ENCODE measurements at regions not wholly inside any gene's neighbourhood (a gene's known extent, or its start where the extent isn't known, plus 50 kb on each side); places are given as distances from the start of the nearest gene placed in this dataset.

DNA sequence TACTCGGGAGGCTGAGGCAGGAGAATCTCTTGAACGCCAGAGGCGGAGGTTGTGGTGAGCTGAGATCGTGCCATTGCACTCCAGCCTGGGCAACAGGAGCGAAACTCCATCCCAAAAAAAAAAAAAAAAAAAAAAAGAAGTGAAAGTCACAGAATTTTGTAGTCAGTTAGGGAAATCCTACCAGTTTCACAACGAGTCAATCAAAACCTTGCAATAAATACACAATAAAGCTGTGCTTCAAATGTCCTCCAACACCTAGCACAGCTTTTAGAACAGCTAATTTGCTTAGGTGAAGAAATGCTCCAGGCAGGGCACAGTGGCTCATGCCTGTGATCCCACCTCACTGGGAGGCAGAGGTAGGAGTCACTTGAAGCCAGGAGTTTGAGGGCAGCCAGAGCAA is 112.8 kb upstream of the ATF7IP start:
- no peak for DNase-seq (ENCODE audit: extremely low read depth, insufficient read length)
- H3K4me3 ChIP-seq (replicated peaks; ENCODE audit: low read depth, low read length), result no peak overlapping the region
- TF ChIP-seq, protein P1, sequence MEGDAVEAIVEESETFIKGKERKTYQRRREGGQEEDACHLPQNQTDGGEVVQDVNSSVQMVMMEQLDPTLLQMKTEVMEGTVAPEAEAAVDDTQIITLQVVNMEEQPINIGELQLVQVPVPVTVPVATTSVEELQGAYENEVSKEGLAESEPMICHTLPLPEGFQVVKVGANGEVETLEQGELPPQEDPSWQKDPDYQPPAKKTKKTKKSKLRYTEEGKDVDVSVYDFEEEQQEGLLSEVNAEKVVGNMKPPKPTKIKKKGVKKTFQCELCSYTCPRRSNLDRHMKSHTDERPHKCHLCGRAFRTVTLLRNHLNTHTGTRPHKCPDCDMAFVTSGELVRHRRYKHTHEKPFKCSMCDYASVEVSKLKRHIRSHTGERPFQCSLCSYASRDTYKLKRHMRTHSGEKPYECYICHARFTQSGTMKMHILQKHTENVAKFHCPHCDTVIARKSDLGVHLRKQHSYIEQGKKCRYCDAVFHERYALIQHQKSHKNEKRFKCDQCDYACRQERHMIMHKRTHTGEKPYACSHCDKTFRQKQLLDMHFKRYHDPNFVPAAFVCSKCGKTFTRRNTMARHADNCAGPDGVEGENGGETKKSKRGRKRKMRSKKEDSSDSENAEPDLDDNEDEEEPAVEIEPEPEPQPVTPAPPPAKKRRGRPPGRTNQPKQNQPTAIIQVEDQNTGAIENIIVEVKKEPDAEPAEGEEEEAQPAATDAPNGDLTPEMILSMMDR (IDR thresholded peaks at IDR 0.05; ENCODE audit: insufficient read depth, low read length, poor library complexity, severe bottlenecking), result no peak

DNA sequence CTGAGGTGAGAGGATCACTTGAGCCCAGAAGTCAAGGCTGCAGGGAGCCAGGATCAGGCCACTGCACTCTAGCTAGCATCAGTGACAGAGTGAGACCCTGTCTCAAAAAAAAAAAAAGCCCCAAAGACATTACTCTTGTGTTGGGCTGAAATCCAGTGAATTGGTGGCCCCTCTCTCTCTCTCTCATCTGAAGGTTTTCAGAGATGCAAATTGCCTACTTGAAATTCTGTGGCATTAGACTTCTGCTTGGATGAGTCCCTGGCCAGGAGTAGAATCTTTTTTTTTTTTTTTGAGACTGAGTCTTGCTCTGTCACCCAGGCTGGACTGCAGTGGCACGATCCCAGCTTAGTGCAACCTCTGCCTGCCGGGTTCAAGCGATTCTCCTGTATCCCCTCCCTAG is 112.0 kb upstream of the ATF7IP start:
- Histone ChIP-seq H3K4me3 (replicated peaks; ENCODE audit: low read depth, low read length) (no peak overlapping the region), H3K27me3 (replicated peaks; ENCODE audit: control insufficient read depth, insufficient read depth, low read length) (no peaks in the 10 kb centered on the region), H3K36me3 (ENCODE audit: control insufficient read depth, insufficient read depth, low read length) (no peaks in the 10 kb centered on the region)
- TF ChIP-seq, protein P1 (IDR thresholded peaks at IDR 0.05; ENCODE audit: insufficient read depth, low read length, poor library complexity, severe bottlenecking), result no peak
- no peak for DNase-seq (ENCODE audit: extremely low read depth, insufficient read length)

More for the DNA sequence above, 112.8 kb upstream of the ATF7IP start:
- no peaks in the 10 kb centered on the region for H3K36me3 ChIP-seq (ENCODE audit: control insufficient read depth, insufficient read depth, low read length)
- H3K27me3 ChIP-seq (replicated peaks; ENCODE audit: control insufficient read depth, insufficient read depth, low read length), result no peaks in the 10 kb centered on the region

DNA sequence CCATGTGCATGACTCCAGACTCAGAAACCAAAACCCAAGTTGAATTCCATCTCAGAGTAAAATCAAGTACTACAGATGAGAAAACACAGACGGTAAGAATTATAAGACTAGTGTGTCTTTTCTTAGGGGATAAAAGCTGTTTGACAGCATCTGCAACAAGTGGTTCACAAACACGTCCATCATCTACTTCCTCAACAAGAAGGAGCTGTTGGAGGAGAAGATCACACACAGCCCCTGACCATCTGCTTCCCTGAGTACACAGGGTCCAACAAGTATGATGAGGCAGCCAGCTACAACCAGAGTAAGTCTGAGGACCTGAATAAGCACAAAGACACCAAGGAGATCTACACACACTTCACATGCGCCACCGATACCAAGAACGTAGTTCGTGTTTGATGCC is 110.7 kb upstream of the ATF7IP start:
- no peak overlapping the region for H3K4me3 ChIP-seq (replicated peaks; ENCODE audit: low read depth, low read length)
- no peaks in the 10 kb centered on the region for H3K27me3 ChIP-seq (replicated peaks; ENCODE audit: control insufficient read depth, insufficient read depth, low read length)
- DNase-seq (ENCODE audit: extremely low read depth, insufficient read length), result no peak
- no peaks in the 10 kb centered on the region for H3K36me3 ChIP-seq (ENCODE audit: control insufficient read depth, insufficient read depth, low read length)
- TF ChIP-seq, protein P1 (IDR thresholded peaks at IDR 0.05; ENCODE audit: insufficient read depth, low read length, poor library complexity, severe bottlenecking), result no peak

DNA sequence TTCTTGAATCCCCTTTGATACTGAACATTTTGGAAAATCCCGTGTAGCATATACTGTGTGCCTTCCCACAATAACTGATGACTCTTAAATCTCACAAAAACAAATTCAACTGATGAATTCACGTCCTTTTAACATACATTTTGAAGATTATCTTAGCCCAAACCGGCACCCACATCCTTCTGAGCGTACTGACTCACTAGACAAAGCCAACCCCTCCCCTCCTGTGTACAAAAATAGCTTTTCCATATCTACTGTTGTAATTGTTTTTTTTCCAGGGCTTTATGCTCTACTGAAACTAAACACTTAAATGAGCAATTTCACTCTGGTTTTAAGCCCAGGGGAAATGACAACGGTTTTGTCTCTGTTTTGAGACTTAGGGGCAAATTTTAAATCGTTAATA is 109.4 kb upstream of the ATF7IP start:
- no peak for DNase-seq (ENCODE audit: extremely low read depth, insufficient read length)
- TF ChIP-seq, protein P1 (IDR thresholded peaks at IDR 0.05; ENCODE audit: insufficient read depth, low read length, poor library complexity, severe bottlenecking), result no peak
- no peaks in the 10 kb centered on the region for H3K27me3 ChIP-seq (replicated peaks; ENCODE audit: control insufficient read depth, insufficient read depth, low read length)
- no peak overlapping the region for H3K4me3 ChIP-seq (replicated peaks; ENCODE audit: low read depth, low read length)
- no peaks in the 10 kb centered on the region; the same call in 1 of the 2 replicates for H3K36me3 ChIP-seq (ENCODE audit: control insufficient read depth, insufficient read depth, low read length)

DNA sequence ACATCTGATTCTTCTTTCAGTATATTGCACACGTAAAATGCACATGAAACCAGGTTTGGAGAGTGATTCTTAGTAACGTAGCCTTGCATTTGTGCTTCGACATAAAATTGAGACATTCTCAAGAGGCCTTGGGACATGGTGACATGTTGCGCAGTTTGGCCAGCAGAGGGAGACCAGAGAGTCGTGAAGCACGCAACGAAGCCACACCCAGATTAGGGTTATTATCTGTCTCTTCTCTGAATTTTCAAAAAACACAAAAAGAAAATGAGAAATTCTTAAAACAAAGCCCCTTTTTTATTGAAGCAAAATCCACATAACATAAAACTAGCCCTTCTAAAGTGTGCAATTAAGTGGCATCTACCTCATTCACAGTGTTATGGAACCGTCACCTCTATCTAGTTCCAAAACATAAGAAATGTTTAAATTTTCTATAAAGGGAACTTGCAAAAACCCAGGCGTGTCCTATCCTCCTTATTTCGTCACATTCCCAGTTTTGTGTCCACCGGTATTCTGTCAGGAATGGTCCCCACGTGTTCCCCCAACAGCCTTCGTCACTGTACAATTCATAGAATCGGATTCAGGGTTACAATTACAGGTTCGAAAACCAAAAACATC is 108.8 kb upstream of the ATF7IP start:
- Histone ChIP-seq H3K27me3 (replicated peaks; ENCODE audit: control insufficient read depth, insufficient read depth, low read length) (no peaks in the 10 kb centered on the region), H3K4me3 (replicated peaks; ENCODE audit: low read depth, low read length) (no peak overlapping the region), H3K36me3 (ENCODE audit: control insufficient read depth, insufficient read depth, low read length) (no peaks in the 10 kb centered on the region; the same call in 1 of the 2 replicates)
- no peak for DNase-seq (ENCODE audit: extremely low read depth, insufficient read length)
- TF ChIP-seq, protein P1 (IDR thresholded peaks at IDR 0.05; ENCODE audit: insufficient read depth, low read length, poor library complexity, severe bottlenecking), result peak; percentile 71

DNA sequence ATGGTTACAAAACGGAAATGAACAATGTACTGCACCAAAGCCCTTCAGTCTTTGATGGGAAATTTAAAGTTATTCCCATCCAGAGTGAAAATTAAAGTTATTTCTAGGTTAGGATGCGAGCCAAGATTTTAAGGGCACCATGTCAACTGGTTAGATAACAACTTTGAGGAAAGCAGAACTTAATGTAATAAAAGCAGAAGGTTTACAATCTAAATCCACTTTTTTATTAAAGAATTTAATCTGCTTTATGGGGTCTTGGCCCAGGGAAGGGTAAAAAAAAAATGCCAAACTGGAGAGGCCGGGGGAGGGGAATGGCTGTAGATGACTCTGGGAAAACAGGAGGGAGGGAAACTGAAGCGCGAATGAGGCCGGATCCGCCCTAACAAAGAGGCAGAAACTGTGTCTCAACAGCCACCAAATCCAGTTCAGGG is 108.2 kb upstream of the ATF7IP start:
- no peaks in the 10 kb centered on the region; the same call in 1 of the 2 replicates for H3K36me3 ChIP-seq (ENCODE audit: control insufficient read depth, insufficient read depth, low read length)
- no peak for DNase-seq (ENCODE audit: extremely low read depth, insufficient read length)
- H3K4me3 ChIP-seq (replicated peaks; ENCODE audit: low read depth, low read length), result peak overlapping the region; percentile 7; the same call in 1 of the 2 replicates
- no peaks in the 10 kb centered on the region for H3K27me3 ChIP-seq (replicated peaks; ENCODE audit: control insufficient read depth, insufficient read depth, low read length)
- TF ChIP-seq, protein P1 (IDR thresholded peaks at IDR 0.05; ENCODE audit: insufficient read depth, low read length, poor library complexity, severe bottlenecking), result no peak
